TTC549 (cell line): ENCODE measurements at regions not wholly inside any gene's neighbourhood (a gene's known extent, or its start where the extent isn't known, plus 50 kb on each side); places are given as distances from the start of the nearest gene placed in this dataset.
"Not testable (repeated sequence)": the region's sequence is repeated elsewhere in the genome, so short reads cannot be mapped to it uniquely, and the experiment has no call there.

Experiments used
- FAIRE-seq: peaks from 2 replicates; lab custom pipeline; 2012; peaks lifted over from hg19 to GRCh38; lab: Jason Lieb, UNC

DNA sequence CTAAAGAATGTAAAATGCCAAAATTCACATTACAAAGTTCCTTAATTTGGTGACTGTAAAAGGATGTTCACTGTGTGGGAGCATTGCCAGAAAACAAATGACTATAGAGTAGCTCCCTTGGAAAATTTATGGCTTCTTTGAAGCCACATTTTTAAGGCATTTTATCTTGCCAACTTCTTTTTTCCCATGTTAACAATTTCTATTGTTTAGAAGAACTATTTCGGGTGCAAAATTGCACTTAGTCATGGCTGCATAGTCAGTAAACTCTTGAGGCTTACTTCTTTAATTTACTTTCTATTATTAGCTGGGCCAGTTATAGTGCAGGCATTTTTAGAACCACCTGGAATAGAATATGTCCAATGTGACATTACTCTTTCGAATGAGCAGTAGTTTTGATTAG, 515.3 kb downstream of the JRKL start:
- no peak for FAIRE-seq

DNA sequence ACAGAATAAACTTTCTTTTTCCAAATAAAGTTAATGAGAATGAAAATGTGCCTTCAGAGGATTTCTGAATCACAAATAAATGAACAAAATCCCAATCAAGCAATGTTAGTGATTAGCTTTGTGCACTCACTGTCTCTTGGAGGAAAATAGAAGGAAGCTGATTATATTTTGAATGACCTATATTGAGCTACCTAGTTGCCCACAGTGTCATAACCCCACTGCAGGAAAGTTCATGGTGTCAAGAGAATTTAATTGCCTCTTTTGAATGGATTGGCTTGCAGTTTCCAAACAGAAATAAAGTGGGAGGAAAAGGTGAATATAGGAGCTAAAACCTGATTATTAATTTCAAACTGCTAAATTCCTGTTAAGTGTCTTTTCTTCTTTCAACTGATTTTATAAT, 515.9 kb downstream of the JRKL start:
- no peak for FAIRE-seq

DNA sequence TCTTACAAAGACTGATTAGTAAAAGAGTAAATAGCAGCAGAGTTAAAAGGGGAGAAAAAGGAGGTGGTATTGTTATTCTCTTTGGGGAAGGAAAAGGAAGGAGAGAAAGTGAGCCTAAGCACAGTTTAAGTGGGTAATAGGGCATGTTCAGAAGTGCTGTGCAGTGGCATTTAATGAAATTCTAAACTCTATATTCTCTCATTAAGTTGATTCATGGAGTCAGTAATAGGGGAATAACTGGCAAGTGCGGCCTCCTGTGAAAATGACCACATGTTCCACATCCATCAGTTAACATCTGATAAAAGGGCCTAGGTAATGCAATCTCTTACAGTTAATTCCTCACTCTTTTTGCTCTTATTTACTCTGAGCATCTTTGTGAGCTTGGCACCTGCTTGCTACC, 516.7 kb downstream of the JRKL start:
- FAIRE-seq = no peak

DNA sequence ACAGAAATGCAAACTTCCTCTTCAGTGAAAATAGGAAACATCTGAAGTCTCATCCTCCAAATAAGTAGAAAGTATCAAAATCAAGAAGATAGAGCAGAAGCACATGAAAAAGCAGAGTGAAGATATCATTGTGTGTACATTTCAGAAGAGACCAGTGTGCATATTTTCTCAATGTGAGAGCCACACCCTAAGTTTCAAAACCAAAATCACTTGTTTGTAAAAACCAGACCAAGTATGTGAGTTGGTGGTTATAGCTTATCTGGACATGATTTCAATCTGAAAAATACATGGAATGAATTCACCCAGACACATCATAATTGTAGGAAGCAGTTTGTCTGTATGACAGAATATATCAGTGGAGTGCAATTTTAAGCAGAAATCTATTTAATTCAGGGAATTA, 536.0 kb downstream of the JRKL start:
- FAIRE-seq = no peak

DNA sequence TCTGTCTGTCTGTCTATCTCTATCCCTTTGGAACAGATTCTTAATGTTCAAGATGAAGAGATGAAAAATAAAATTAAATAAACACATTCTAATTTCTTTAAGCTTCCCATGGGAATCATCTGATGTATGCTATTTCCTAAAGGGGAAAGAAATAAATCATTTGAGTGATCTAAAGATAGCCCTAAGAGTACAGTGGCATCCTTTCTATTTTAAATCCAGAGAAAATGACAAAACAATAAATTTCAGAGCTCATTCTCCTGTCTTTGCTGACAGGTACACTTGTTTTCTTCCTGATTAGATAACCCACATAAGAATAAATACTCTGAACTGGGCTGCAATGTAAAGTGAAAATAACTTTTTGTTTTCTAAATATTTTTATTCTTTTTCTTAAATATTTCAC, 550.4 kb downstream of the JRKL start:
- FAIRE-seq = no peak

DNA sequence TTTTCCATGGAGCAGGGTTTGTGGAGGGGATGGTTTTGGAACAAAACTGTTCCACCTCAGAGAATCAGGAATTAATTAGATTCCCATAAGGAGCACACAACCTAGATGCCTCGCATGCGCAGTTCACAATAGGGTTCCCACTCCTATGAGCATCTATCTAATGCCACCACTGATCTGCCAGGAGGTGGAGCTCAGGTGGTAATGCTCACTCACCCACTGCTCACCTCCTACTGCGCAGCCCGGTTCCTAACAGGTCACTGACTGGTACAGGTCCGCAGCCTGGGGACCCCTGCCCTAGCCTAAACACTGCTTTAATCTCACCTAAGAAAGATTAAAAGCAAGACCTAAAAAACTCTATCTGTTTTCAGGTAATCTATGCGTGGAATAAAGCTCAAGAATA, 553.0 kb downstream of the JRKL start:
- no peak for FAIRE-seq

DNA sequence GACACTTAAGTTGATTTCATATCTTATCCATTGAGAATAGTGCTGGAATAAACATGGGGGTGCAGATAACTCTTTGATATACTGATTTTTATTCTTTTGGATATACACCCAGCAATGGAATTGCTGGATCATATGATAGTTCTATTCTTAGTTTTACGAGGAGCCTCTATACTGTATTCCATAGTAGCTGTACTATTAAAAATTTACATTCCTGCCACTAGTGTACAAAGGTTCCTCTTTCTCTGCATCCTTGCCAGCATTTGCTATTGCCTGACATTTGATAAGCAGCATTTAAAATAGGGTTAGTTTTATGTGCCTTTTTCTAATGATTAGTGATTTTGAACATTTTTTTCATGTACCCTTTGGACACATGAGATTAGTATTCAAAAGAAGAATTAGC, 554.2 kb downstream of the JRKL start:
- FAIRE-seq = no peak

DNA sequence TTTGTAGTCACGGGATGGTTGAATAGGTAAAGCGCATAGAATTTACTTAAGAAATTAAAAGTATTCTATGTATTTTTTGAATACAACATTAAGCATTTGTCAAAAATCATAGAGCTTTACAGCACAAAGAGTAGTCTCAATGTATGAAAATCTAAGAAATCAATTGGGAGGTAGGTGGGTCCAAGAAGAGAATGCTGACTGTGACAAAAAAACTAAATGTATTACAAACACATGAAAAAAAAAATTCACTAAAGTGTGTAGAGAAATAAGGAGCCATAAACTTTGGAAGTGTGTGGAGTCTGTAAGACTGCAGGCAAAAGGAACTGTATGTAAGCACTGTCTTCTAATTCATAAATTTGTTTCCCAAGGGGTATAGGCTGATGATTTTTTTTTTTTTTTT, 558.3 kb downstream of the JRKL start:
- FAIRE-seq = no peak

DNA sequence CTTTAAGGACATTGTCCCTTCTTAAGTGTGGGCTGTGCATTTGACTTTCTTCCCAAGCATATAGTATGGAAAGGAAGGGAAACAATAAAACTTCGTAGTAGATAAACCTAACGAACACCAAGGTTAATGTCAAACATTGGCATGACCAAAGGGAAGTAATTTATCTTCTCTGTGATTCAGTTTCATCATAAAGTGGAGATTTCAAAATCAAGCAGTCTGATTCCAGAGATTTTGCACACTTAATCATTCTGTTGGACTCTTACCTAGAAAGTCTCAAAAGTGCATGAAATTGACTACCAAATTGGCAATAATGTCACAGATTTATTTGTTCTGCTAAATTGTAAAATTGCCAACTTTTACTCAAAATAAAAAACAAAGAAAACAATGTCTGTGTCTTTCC, 559.7 kb downstream of the JRKL start:
- FAIRE-seq = no peak

DNA sequence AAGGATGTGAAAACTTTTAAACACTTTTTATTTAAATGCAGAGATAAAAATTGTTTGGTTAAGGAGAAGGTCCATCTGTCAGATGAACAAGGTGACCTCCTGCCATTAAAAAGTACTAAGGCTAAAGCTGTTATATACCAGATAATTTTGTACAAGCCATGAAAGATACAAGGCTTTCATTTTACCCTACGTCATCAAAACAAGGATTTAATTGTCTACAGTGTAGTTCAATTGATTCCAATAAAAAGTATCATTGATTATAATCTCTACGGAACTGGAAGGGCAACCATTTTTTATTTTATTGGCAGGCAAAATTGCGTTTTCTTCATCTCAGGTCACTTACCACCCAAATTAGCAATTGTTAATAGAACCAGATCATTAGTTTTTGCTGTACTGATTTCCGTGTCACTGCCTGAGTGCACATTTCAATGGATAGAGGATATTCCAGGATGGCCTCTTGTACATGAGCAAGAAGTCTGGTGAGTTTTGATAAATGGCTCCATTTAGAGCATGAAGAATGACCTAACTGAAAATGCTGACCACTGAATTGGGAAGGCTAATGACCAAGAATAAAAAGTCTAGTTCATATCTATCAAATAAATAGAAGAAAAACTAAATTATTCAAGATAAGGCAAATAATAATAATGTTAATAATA, 564.9 kb downstream of the JRKL start:
- FAIRE-seq = no peak

DNA sequence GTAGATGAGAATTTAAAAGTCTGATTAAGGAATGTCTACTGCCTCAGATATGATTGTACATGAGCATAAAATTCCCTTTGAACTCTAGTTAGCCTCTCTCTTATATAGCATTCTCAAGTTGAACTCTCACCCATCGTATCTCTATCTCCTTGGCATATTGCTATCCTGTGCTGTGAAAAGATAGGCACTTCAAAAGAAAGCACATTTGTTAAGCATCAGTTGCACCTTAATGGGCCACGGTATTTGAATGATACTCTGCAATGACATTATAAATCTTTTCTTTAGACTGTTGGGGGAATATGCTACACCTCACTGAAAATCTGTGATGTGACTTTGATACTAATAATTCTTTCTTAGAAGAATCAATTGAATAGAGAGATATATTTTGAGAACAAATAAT, 570.7 kb downstream of the JRKL start:
- no peak for FAIRE-seq

DNA sequence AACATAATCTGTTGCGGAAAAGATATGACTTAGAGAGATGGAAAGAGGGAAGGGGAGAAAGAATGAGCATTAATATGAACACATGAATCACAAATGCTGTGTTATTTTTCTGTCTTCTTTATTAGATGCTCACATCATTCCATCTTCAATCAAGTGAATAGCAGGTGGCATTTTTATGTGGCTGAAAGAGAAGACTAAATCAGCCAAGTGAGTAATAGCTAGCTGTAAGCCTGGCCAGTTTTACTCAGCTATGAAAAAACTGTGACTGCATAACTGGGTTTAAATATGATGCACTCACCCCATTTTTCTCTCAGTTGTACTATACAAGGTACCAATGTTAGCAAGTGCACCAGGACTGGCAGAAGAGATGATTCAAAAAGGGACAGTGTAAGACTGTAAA, 571.1 kb downstream of the JRKL start:
- no peak for FAIRE-seq

DNA sequence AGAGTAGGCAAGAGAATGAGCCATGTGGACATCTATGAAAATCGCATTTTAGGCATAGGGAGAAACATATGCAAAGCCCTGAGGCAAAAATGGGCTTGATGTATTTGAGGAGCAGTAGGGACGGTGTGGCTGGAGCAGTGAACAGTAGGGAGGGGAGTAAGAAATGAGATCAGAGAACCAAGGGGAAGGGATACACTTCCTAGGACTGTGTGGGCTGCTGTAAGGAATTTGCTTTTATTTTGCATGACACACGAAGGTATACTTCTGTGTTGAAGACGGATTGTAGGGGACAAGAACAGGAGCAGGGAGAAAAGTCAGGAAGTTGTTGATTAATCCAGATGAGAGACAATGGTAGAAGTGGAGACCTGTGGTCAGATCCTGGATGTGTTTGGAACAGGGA, 572.1 kb downstream of the JRKL start:
- FAIRE-seq = no peak

DNA sequence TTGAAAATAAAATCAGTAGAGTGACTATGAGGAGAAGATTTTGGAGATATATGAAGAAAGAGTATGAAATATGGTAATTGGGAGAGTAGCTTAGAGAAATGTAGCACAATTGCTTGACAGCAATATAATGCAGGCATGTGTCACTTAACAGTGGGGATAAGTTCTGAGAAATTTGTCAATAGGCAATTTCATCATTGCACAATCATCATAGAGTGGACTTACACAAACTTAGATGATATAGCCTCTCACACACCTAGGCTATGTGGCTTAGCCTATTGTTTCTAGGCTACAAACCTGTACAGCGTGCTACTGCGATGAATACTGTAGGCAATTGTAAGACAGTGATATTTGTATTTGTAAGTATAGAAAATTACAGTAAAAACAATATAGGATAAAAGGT, 573.6 kb downstream of the JRKL start:
- FAIRE-seq = no peak

DNA sequence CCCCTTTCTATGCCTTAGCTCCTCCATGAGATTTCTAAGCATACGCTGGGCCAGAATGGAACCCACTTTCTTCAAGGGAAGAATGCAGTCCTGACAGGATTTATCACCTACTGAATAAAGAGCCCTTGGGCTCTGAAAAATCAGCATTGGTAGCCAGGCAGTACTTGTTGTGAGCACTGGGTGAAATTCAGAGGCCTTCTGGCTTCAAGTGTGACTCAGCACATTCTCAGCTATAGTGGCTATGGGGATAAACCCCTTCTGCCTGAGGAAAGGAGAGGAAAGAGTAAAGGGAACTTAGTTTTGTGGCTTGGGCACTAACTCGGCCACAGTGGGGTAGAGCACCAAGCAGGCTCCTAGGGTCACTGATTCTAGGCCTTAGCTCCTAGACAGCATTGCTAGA, 574.8 kb downstream of the JRKL start:
- no peak for FAIRE-seq

DNA sequence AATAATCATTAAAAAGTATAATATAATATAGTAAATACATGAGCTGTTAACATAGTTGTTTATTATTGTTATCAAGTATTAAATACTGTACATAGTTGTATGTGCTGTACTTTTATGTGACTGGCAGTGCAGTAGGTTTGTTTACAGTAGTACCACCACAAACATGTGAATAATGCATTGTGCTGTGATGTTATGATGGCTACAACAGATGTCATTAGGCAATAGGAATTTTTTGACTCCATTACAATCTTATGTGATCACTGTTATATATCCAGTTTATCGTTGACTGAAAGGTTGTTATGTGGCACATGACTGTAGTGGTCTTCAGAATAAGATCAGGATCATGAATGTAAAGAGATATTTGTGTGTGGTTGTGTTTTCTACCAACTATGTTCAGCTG, 577.8 kb downstream of the JRKL start:
- FAIRE-seq = no peak

DNA sequence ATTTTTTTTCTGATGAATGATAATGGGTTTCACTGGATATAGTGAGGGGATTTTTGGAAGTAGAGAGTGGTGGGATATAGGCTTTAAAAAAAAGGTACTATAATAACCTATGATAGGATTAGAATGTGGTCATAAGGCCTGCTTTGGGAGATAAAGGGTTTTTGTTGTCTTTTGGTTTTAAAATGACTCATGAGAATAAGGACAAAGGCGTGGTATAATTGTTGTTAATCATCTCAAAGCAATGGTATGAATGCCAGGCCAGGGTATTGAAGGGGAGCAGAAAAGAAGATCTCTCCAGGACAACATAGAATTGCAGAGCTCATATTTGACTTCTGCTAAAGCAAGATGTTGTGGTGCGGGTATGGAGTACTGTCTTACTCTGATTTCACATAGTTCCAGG, 579.4 kb downstream of the JRKL start:
- no peak for FAIRE-seq

DNA sequence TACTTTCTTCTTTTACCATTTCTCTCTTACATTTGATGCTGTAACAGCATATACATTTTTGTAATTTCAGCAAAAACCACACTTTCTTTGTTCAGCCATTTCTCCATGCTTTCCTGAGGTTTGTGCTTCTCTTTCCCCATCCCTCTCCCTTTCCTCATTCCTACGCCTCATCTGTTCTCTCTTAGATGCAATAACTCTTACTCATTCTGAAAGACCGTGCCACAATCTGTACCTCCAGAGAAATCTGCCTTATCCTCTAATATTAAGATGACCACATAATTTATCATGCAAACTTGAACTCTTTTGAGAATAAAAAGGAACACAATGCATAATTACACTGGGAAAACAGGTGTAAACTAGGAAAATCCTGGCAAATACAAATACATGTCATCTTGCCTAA, 588.9 kb downstream of the JRKL start:
- FAIRE-seq = no peak

DNA sequence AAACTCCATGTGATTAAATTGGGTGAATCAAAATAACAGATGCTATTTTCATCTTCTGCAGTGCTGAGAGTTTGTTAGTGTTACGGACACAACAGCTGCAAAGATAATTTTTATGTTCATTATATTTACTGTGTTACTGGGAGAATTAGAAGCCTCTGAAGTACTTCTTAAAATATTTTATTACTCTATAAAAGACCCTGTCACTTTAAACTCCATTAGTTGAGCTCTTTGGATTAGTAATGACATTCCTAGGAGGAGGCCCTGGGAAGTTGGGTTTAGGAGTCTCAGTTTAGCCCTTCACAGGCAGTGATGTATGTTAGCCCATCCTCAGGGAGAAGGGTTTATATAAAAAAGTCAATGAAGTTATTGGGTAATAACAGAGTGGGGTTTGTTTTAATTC, 596.7 kb downstream of the JRKL start:
- FAIRE-seq = no peak

DNA sequence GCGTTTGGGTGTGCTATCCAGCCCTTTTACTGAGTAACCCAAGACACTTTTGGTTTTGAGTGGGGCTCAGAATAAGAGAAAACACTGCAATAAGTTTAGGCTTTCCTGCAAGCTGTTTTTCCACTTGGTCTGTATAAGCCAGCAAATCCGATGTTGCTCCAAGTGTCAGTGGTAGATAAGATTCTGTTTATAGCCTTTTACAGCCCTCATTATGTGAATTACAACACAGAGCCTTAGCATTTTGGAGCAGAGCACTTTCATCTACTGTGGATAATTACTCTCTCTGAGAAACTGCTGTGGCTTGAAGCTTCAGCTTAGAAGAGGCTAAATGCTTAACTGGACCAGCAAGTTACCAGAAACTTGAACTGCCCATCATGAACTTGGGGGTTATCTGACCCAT, 601.1 kb downstream of the JRKL start:
- FAIRE-seq = no peak

DNA sequence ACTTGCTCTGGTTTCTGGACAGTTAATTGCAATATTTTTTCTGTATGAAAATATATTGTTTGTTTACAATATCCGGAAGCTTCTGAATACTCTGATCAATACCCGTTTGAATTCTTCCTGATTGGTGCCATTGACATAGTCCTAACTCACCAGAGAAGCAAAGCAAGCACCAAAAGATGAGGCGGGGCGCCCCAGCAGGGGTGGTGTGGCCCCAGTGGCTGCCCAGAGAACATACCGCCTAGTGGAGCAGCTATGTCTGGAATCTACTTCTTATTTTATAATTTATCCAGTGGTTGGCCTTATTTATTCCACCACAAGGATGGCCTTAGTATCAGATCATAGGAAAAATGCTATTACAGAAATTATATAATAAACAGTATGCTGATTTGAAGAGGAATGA, 610.7 kb downstream of the JRKL start:
- no peak for FAIRE-seq

DNA sequence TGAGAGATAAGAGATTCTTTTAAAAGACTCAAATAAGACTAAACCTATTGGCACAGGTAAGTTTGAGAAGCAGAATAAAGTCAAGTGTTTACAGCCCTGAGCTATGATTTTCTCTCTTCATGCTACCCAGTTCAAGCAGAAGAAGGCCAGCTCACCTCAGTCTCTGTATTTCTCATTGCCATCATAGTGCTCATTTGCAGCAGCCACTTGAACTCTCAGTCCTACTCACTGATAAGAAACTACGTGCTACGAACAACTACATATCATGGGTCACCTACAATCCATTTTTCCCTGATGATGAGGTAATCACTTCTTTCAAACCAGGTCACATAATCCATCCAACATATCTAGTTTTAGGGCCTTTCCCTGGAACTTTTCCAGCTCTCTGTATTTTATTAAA, 617.5 kb downstream of the JRKL start:
- no peak for FAIRE-seq

DNA sequence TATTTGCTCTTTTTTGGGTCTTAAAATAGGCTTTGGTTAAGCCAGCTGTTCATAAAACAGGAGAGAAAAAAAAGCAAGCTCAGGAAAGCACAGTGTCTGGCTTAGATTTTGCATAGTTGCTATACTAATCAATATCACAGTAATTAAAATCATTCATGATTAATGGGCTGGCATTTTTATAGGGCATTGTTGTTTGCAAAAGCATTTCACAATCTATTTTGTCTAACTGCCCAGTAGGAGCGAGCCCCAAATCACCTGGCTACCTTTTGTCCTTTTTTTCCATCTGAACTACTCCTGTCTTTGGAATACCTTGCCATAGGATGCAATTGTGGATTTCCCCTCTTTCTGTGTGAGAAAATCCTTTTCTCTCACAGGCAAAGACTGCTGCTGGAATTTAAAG, 619.8 kb downstream of the JRKL start:
- no peak for FAIRE-seq

DNA sequence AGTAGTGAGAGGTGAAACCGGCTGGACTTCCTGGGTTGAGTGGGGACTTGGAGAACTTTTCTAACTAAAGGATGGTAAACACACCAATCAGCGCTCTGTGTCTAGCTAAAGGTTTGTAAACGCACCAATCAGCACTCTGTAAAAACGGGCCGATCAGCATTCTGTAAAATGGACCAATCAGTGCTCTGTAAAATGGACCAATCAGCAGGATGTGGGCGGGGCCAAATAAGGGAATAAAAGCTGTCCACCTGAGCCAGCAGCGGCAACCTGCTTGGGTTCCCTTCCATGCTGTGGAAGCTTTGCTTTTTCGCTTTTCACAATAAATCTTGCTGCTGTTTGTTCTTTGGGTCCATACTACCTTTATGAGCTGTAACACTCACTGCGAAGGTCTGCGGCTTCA, 621.2 kb downstream of the JRKL start:
- not testable (repeated sequence) for FAIRE-seq

DNA sequence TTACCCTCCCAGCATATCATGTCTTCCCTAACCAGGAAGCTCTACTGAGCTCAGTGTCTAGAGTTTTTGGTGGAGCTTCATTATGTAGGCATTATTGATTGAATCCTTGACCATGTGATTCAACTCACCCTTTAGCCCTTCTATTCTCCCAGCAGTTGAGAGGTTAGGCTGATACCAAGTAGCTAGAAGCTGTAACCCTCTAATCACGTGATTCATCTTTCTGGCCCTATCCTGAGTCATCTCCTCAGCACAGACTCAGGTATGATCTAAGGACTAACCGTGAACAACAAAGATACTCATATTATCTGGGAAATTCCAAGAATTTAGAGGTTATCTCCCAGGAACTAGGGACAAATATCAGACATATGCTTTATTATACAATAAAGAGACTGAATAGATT, 625.5 kb downstream of the JRKL start:
- no peak for FAIRE-seq
